Transverse colon (tissue), 4 donors: ENCODE measurements at regions not wholly inside any gene's neighbourhood (a gene's known extent, or its start where the extent isn't known, plus 50 kb on each side); places are given as distances from the start of the nearest gene placed in this dataset.

Experiments used
- CTCF ChIP-seq, 5 experiments: fragments of 200-600 bp in 3 of 5; fragments of 450-650 bp in 2 of 5; sonication (generic) in 3 of 5; IDR thresholded peaks; 1 replicate in 2 of 5; 2 replicates in 3 of 5; pipeline ENCODE4 v1.5.1; 2016 to 2017; ENCODE audit warnings: antibody characterized with exemption in 5 of 5, inconsistent platforms in 3 of 5, mild to moderate bottlenecking in 2 of 5, moderate library complexity in 1 of 5
- POLR2AphosphoS5 ChIP-seq, 3 donors: sonication (generic); formaldehyde crosslinking; IDR thresholded peaks; one replicate each; pipeline ENCODE4 v1.6.1; 2016; ENCODE audit warnings: antibody characterized with exemption in 3 of 3

GRCh38 chr1:221449194-221449593 lies 292.7 kb downstream of the DUSP10 start:
- no peak for TF ChIP-seq POLR2AphosphoS5 (IDR thresholded peaks at IDR 0.05)
- TF ChIP-seq CTCF (IDR thresholded peaks at IDR 0.05), result no peak
